GM21737 (cell line): ENCODE measurements at regions not wholly inside any gene's neighbourhood (a gene's known extent, or its start where the extent isn't known, plus 50 kb on each side); places are given as distances from the start of the nearest gene placed in this dataset.

Source experiments
- ATAC-seq: cut with Tn5 transposase; IDR thresholded peaks from one replicate; pipeline ENCODE4 v1.9.1; 2021; ENCODE audit warnings: mild to moderate bottlenecking, moderate library complexity; ENCODE audit not compliant: unreplicated experiment

DNA sequence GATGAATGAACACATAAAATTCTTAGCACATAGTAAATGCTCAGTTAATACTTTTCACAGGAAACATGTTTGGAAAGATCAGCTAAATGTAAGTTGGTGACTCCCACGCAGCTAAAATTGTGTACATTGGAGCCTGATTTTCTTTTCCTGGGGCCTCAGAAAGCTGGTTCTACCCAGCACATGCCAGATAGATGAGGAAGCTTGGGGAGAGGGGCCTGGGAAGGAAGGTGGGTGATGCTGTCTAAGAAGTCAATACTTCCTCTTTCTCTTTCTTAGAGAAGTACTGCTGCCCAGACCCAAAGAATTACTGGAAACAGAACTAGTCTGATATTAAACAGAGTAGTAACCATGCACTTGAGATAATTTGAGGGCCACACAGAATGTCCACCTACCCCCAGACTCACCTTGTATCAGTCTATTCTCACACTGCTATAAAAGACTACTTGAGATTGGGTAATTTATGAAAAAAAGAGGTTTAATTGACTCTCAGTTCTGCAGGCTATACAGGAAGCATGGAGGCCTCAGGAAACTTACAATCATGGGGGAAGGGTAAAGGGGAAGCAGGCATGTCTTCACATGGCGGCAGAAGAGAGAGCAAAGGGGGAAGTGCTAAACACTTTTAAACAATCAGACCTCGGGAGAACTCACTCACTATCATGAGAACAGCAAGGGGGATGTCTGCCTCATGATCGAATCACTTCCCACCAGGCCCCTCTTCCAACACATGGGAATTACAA, 123.3 kb upstream of the MED13L start:
- ATAC-seq: no peak

DNA sequence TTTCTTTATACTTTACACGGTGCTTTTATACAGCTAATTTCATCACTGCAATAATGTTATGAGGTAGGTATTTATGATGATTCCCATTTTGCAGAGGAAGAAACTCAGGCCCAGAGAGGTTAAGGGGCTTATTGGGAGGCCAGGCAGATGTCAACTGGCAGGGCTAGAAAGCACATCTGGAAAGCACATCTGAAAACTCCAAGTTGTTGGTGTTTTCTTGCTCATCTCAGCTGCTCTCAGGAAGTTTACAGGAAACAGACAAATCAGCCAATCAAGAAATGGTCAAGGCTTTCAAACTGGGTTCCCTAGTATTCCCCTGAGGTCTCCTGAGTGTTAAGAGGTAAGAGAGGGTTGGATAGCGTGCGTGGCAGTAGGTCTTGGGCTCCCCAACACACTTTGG, 124.1 kb upstream of the MED13L start:
- no peak for ATAC-seq

DNA sequence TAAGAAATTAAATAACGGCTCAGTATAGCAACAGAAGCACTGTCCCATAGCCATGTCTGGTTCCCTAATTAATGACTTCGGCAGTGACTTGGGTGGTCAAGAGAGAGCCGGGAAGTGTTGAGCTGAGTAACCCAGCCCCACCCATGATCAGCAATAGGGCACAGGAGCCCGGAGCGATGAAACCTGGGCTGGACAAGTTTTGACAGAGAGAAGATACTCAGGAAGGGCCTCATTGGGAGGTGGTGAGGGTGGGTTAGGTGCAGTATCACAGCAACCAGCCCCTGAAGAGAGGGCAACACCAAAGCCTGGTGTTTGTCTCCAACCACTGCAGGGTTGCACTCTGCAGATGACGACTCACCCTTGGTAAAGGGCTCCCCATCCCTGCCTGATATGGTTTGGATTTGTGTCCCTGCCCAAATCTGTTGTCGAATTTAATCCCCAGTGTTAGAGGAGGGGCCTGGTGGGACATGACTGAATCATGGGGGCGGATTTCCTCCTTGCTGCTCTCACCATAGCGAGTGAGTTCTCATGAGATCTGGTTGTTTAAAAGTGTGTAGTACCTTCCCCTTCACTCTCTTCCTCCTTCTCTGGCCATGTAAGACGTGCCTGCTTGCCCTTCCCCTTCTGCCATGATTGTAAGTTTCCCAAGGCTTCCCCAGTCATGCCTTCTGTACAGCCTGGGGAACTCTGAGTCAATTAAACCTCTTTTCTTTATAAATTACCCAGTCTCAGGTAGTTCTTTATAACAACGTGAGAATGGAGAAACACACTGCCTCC, 124.9 kb upstream of the MED13L start:
- ATAC-seq: no peak

DNA sequence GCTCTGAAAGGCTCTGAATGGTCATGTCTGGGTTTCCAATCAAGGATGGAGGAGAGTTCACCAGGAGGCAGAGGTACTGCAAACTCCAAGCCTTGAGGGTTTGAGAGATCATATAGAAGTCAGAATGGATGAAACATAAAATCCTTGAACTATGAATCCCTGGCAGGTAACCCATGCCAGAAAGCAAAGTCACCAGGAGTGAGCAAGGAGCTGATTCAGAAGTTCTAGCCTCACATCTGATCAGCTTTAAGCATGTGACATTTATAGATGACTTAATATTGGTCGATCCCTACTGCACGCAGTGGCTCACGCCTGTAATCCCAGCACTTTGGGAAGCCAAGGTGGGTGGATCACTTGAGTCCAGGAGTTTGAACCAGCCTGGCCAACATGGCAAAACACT, 126.1 kb upstream of the MED13L start:
- no peak for ATAC-seq

DNA sequence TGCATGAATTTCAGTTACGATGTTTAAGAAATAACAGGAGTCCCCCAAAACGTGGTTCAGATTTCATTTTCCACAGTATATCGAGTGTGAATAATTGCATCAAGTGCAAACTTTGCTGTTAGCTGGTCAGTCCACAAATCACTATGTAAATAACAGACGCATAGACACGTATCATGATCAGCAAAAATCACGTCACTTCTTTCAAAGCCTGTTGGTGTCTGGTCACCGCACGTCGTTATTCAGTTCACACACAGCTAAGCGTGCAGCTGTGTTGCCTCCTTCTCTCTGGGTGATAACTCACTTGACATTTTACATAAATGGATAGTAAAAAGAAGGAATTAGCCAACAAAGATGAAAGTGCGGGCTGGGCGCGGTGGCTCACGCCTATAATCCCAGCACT, 126.8 kb upstream of the MED13L start:
- ATAC-seq: no peak

DNA sequence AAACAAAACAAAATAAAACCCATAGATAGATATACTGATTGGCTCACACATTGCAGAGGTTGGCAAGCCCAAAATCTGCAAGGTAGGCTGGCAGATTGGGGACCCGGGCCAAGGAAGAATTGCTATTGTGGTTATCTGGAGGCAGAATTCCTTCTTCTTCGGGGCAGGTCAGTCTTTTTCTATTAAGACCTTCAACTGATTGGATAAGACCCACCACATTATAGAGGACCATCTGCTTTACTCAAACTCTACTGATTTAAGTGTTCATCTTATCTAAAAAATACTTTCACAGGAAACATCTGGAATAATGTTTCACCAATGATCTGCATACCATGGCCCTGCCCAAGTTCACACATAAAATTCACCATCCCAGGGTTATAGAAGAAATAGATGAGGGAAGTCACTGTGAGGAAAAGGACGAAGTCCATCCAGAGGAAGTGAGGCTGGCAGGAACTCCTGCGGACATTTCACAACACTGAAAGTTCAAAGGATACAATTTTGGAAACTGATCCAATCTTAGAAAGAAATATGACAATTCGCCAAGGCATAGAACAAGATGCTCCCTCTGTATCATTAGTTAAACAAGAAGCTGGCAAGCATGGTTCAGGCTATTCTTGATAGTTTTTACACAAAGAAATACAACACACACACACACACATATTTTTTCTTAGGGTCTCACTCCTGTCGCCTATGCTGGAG, 127.6 kb upstream of the MED13L start:
- no peak for ATAC-seq

DNA sequence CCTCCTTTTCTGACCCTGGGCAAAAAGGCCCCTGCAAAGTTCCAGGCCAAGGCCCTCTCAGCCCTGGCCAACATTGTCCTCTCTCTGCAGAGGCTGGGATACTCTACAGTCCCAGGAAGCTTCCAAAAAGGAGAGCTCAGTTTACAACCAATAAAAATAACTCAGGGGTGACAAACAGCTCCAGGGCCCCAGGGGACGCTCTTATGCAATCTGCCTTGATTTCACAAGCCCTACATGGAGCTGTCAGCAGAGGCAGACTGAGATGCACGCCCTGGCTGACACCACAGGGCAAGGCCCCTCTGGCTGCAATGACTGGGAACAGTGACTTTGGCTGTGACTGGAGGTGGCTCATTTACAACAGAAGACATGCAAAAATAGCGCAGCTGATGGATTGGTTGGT, 129.0 kb upstream of the MED13L start:
- ATAC-seq: no peak

DNA sequence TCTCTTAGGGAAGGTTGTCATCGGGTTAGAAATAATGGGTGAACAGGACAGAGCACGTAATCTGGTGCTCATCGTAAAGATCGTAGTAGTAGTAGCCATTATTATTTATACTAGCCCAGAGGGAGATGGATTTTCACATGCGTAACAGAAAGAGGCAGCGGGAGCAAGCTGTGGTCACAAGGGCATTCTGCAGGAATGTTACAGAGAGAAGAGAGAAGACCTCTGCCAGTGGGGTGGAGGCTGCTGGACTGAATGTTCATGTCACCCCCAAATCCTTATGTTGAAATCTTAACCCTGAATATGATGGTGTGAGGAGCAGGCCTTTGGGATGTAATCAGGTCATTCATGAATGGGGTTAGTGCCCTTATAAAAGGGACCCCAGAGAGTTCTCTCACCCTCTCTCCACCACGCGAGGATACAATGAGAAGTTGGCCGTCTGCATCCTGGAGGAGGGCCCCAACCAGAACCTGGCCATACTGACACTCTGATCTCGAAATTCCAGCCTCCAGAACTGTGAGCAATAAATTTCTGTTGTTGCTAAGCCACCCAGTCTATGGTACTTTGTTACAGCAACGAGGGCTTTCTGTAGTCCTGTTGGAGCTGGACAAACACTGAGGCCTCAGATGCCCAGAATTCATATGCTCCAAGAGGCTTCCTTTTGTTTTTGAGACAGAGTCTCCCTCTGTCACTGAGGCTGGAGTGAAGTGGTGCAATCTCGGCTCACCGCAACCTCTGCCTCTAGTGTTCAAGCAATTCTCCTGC, 131.2 kb upstream of the MED13L start:
- ATAC-seq: no peak

DNA sequence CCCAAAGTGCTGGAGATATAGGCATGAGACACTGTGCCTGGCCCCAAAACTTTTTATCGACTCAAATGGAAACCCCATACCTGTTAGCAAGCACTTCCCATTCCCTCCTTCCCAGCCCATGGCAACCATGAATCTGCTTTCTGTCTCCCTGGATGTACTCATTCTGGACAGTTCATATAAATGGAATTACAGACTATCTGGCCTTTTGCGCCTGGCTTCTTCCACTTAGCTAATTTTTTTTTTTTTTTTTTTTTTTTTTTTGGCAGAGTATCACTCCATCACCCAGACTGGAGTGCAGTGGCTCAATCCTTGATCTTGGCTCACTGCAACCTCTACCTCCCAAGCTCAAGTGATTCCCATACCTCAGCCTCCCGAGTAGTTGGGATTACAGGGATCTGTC, 134.5 kb upstream of the MED13L start:
- ATAC-seq: no peak

DNA sequence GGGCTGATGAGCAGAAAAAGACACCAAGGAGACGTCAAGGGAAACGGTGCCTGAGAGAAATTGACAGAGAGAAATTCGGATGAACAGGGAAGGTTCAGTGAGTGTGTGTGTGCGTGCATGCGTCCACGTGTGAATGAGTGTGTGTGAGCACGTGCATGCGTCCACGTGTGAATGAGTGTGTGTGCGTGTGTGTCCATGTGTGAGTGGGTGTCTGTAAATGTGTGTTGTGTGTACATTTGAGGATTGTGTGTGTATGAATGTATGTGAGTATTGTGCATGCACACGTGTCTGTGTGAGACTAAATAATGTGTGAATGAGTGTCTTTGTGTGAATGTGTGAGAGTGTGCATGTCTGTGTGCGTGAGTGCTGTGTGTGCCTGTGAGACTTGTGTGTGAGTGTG, 137.4 kb upstream of the MED13L start:
- no peak for ATAC-seq

DNA sequence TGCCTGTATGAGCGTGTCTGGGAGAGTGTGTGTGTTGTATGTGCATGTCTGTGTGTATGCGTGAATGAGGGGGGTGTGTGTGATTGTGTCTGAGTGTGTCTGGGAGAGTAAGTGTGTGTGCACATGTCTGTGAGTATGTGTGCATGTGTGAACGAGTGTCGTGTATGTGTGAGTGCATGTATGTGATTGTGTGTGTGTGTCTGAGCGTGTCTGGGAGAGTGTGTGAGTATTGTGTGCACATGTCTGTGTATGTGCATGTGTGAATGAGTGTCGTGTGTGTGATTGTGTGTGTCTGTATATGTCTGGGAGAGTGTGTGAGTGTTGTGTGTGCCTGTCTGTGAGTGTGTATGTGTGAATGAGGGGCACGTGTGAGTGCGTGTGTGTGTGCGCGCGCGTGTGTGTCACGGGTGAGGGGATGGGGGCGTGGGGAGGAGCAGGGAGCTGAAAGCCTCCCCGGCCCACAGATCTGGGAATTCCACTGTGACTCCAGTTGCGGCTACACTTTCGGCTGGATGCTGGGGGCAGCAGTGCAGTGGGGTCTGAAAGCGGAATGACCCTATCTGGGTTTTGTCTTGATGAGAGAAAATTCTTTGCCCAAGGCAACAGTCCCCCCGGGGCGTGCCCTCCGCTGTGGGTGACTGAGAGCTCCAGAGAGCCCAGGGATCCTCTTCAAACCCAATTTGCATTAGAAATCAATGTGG, 138.1 kb upstream of the MED13L start:
- ATAC-seq: no peak

DNA sequence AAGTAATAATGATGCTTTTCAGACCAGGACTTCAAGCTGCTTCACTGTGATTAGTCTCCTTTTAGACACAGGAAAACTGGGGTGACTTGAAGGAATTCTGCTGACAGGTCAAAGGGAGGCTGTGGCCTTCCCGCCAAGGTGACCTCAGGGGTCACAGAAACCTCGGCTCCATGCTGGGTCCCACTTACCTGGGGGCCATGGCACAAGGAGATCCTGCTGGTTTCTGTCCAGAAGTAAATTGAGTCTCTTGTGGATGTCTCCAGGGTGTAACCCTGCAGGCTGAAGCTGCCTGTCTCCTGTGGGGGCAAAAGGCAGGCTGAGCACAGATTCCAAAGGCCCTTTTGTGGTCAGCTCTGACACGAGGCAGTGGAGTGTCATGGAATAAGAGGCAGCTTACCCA, 138.7 kb upstream of the MED13L start:
- no peak for ATAC-seq

DNA sequence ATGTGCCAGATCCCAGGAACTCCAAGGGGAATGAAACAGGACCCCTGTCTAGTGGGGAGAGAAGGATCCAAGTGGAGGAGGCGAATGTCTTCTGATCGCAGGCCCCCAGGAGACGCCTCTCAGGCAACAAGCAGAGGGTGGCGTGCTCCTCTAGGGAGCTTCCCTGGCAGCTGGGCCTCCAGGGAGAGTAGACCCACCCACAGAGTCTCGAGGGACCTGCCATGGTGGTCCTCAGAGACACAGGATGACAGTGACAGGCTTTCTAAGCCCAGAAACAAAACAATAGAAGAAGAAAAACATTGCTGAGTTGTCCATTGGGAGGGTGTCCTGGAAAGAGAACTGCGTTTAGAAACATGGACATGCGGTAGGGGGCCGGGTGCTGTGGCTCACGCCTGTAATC, 140.6 kb upstream of the MAP1LC3B2 start:
- no peak for ATAC-seq

DNA sequence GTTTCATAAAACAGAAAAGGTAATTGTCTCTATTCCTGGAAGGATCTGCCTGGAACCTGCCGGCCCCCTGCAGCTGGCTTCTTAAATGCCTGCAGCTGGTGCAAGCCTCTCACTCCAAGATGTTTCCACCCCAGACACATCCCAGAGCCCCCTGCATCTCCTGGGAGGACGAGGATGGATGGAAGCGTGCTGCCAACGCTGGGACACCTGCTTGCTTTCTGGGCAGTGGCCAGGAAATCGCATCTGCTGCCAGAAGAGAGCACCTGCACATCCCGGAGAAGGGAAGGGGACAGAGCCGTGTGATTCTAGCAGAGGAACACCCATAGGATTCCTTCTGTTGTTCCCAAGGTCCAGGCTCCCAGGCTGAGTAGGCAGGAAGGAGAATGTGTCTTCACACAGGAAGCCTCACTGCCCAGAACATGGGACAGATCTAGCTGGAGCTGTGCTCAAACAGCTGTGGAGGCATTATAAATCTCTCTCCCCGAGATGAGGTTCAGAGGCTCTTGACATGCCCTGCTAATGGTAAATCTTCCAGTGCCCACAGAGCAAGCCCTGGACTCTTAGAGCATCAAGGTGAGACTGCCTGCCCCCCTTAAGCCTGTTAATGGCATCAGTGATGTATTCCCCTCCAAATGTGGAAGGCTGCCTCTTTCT, 138.8 kb upstream of the MAP1LC3B2 start:
- ATAC-seq: no peak

DNA sequence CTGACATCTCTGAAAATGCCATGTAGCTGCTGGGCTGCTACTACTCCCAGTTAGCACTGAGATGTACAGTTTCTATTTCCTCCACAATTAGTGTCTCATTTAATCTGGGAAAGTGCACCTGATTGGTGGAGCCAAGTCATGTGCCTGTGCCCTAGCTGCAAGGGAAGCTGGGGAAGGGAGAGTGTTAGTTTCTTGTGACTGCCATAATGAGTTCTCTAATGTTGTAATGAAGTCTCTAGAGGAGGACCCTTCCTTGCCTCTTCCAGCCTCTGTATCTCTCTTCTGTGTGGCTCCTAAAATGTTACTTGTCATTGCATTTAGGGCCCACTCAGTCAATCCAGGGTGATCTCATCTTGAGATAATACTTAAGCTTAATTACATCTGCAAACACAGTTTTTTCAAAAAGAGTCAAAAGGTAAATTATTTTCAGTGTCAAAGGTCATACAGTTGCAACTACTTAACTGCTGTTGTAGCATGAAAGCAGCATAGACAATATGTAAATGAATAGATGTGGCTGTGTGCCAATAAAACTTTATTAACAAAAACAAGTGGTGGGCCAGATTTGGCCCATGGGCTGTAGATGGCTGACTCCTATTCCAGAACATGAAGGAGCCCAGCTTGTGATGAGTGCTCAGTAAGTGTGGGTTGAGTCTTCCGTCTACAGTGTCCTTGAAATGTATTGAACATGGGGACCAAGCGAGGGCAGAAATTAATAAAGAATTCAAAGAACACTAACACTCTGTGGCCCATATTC, 137.2 kb upstream of the MAP1LC3B2 start:
- ATAC-seq: no peak

DNA sequence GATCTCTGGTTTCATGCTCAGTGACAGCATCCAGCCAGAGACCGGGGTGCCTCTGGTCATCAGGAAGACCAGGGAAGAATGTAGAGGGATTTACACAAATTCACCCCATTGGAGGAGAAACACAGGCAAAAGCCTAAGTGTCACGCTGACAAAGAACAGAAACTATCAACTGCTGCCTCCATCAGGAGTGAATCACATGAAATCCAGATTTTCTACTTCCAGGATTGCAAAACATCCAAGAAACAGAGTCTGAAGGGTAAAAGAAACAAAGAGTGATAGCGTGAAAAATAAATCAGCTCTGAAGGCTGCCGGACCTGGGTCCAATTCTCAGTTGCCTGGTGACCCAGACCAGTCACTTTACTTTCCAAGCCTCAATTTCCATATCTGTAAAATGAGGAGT, 136.1 kb upstream of the MAP1LC3B2 start:
- ATAC-seq: no peak

DNA sequence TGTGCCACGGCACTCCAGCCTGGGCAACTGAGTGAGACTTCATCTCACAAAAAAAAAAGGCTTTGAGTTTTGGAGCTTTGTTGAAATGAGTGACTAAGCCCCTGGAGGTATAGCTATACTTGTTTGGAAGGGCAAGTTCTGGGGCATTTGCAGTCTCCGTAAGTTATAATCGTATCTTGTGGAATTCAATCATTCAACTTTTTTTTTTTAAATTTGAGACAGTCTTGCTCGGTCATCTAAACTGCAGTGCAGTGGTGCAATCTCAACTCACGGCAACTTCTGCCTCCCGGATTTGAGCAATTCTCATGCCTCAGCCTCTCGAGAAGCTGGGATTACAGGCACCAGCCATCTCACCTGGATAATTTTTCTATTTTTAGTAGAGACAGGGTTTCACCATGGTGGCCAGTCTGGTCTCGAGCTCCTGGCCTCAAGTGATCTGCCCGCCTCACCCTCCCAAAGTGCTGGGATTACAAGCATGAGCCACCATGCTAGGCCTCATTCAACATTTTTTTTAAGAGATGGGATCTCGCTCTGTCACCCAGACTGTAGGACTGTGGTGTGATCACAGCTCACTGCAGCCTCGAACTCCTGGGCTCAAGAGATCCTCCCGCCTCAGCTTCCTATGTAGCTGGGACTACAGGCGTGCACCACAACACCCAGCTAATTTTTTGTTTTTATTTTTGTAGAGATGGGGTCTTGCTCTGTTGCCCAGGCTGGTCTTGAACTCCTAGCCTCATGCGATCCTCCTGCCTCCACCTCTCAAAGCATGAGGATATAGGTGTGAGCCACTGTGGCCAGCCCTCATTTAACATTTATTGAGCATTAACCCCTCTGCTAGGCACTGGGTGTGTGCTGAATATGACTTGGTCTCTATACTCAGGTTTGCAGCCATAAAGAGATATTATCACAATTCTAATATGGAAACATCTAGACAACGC, 133.7 kb upstream of the MAP1LC3B2 start:
- ATAC-seq: no peak

DNA sequence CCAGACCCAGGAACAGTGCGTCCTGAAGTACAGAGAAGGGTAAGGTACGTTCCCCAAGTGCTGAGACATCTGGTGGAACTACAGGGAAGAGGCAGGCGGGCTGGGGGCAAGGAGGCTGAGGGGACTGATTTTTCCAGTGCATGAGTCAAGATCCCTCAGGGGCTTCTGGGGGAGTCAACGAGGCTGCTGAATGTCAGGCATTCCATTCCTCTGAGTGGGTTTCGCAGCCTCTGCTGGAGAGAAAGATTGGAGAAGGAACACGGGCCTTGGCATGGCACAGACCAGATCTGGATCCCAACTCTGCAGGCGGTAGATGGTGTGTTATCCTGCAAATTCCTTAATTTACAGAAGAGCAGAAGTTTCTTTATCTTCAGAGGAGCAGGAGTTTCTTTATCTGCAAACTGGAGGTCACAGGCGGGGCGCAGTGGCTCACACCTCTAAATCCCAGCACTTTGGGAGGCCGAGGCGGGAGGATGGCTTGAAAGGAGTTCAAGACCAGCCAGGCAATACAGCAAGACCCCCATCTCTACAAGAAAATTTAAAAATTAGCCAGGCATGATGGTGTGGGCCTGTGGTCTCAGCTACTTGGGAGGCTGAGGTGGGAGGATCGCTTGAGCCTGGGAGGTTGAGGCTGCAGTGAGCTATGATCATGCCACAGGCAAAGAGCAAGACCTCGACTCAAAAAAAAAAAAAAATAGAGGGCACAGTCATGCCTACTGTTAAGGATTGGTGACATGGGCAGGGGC, 132.6 kb upstream of the MAP1LC3B2 start:
- no peak for ATAC-seq
